KG1 (cell line): ENCODE measurements at regions not wholly inside any gene's neighbourhood (a gene's known extent, or its start where the extent isn't known, plus 50 kb on each side); places are given as distances from the start of the nearest gene placed in this dataset.

ENCODE experiments used
- DNase-seq: peaks from one replicate; lab custom pipeline; 2025; lab: John Stamatoyannopoulos, UW

DNA sequence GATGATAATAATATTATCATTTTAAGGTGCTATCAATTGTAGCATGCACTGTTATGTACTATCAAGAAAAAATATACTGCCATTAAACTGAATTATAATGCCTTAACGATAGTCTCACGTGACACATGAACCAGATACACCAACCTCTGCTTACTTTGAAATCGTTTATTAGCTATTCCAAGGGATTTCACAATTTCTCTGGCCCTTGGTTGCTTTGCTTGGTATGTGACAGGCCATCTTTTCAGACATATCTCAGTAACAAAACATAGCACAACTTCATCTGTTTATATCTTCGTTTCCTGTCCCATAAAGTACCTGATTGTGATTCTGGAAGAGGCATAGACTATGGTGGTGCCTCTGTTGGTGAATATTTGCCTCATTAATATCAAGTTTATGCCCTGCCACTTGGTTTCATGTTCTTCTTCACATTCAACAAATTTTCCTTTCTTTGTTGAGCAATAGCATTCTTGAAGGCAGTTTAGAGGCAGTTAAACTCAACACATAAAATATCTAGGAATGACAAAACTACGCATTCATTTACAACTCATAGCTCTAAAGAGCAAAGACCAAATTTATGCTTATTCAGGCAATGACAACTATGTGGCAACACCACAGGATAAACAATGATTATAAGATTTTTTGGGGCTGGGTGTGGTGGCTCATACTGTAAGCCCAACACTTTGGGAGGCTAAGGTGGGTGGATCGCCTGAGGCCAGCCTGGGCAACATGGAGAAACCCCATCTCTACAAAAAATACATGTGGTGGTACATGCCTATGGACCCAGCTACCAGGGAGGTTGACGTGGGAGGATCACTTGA is 84.3 kb downstream of the MCFD2 start:
- DNase-seq, result no peak

DNA sequence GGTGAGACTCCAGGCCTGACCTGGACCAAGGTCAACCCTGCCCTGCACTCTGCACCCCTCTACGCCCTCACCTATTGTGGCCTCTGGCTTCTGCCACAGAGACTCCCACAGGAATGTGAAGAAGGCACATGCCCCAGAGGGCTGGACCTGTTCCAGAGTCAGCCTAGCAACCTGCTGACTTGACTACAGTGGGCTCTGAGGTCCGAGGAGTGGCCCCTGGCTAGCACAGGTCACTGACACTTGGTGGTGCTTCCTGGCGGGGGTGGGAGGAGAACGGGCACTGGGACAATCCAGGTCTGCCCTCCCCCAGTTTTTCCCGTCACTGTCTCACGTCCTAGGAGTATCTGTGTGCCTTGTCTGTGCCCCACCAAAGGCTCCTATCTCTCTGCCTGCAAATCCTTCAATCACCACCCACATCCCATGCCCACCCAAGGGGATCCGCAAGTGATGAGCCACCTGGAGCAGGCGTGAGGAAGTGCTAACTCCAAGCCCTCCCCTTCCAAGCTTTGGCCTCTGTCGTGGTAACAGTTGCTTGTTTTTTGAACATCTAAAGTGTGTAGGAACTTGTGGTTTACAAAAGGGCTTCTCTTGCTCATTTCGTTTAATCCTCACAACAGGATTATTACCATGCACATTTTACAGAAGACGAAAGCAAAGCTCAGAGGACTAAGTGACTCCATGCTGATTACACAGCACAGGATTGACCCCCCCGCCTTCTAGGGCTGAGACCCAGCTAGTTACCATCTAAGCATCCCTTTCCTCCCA is 86.2 kb downstream of the MCFD2 start:
- no peak for DNase-seq

- no peak for DNase-seq
Measured at GRCh38 chr2:46828491-46829230, 86.9 kb downstream of the MCFD2 start.

DNA sequence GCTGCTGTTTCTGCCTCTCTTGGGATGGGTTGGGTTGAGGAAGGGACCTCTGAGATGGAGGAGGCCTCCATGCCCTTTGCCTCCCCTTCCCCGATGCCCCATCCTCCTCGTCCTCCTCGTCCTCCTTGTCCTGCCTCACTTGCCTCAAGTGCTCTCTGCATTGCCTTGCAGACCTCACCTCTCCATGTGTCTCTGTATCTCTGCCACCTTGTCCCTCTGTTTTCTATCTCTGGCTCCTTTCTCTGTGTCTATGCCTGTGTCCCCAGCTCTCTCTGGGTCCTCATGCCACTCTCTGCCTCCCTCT is 87.5 kb downstream of the MCFD2 start:
- DNase-seq, result no peak

DNA sequence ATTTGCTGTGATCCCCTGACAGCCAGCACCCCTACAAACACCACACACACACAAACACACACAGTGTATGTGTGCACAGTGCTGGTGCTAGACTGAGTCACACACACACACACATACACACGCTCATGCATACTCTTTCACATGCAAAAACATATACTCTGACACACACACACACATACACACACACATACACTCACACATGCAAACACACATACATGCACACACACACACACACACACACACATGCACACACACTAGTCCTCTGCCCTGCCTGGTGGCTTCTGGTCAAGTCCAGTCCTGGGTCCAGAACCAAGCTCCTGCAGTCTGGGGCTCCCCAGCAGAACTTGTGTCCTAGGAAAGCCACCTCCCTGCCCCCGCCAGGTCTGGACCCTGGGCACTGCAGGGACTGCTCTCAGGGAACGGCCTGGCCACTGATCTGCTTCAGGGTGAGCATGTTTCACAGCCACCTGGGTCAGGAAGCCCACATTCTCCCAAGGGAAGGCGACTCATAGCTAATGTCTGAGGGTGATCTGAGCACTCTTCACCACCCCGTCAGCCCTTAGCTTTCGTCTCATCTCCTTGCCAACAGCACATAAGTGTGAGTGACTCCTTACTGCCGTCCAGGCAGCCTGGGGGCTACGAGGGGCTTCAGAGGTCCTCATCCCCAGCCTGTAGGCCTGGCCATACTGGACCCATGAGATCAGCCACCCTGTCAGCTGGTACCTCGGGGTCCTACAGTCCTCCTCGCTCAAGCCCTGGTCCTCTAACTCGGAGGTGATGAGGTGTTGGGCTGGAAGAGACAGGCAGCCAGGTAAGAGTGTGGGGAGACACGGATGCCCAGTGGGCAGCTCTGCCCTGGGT is 88.1 kb downstream of the MCFD2 start:
- no peak for DNase-seq

GRCh38 chr2:46826569-46827245 is 88.9 kb downstream of the MCFD2 start:
- no peak for DNase-seq

- no peak for DNase-seq
Measured at GRCh38 chr2:46825939-46826568, 89.6 kb downstream of the MCFD2 start.

GRCh38 chr2:46825231-46825938 is 90.2 kb downstream of the MCFD2 start:
- no peak for DNase-seq

DNA sequence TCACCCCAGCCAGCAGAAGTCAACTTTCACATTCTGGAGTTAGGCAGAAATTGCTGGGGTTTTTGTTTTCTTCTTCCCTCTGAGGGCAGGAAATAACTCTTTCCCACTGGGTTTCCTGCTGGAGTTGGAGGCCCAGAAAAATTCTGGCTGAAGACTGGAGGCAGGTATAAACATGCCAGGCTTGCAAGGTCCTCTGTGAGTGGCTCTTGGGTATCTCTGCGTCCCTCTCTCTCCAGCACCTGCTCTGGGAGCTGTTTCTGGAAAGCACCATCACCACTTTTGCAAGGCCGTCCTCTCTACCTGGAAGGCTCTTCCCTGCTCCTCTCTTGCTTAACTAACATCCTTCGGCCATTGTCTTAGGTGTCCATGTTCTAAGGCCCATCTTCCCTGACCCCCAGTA is 91.0 kb downstream of the MCFD2 start:
- DNase-seq, result no peak

- DNase-seq, result no peak
Measured at GRCh38 chr2:46821600-46821999, 94.0 kb downstream of the MCFD2 start.

DNA sequence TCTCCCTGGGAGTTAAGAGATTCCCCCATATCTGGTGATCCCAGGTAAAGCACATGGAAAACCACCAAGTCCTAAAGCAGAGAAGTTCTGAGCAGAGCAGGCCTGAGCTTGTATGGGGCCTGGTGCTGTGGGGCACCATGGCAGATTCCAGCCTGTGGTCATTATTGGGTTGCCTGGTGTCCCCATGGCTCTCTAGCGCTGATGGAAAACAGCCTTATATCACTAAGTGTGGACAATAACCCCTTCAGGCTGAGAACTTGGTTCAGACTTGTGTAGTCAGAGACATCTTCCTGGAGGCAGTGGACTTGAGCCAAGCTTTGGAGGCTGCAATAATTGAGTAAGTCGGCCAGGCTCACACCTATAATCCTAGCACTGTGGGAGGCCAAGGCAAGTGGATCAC is 96.8 kb downstream of the MCFD2 start:
- no peak for DNase-seq

GRCh38 chr2:46818141-46818621 is 97.4 kb downstream of the MCFD2 start:
- DNase-seq, result no peak

DNA sequence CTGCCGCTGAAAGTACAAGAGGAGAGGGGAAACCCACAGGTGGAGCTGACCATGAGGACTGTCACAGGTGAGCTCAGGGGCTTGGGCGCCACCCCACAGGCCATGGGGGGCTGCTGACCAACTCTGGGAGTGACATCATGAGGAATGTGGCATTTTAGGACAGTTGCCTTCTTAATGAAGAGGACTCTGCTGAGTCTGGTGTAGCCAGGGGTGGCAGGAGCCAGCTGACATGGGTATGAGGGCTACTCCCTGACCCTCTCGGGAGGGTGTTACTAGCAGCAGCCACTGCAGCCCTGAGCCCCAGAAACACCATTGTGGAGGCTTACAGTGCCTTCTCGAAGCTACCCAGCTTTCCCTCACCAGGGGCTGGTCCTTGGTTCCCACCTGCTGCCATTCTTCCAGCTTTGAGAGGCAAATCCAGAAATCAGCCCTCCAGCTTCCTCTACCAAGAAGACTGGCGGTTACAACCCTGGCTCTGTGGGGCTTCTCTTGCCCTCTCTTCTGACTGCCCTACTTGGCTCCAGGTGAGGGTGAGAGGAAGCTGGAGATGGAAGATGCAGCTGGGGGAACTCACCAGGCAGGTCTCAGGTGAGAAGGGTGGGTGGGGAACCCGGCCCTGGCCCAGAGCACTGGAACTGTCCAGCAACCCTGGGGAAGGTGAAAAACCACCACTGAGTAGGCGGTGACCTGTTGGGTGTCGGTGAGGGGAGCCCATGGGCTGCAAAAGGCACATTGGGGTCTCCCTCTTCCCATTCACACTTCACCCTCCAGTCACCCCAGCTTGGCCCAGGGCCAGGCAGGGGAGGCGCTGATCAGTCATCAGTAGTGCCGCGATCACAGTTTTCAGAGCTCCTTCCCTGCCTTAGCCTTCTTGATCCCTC is 98.5 kb downstream of the MCFD2 start:
- DNase-seq, result no peak

DNA sequence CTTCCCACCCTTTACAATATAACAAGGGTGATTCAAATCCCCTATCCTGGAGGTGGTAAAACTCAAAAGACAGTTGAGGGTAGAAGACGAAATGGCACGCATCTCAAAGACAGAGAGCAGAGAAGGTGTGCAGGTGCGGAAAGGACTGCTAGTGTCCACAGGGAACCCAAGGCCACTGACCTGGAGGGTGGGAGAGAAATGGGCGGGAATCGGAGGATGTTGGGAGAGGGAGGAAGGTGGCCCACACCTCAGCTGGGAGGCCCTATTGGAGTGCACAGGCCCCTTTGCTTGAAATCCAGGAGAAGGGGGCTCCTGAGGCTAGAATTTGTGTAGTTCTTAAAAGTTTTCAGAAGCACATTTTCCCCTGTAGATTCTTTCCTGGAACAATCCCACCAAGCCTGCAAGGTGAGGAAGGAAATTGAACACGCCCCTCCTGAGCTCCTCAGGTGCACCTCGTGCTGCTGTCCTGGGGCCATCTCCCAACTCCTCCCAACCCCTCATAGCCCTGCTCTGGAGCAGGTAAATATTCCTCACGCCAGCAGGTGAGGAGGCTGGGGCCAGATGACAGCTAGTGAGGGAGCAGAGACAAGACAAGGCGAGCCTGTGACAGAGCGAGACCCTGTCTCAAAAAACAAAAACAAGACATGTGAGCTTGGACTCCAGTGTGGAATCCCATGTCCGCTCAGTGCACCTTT is 99.3 kb downstream of the MCFD2 start:
- no peak for DNase-seq

GRCh38 chr2:46815121-46815802 is 100.3 kb downstream of the MCFD2 start:
- DNase-seq, result no peak

DNA sequence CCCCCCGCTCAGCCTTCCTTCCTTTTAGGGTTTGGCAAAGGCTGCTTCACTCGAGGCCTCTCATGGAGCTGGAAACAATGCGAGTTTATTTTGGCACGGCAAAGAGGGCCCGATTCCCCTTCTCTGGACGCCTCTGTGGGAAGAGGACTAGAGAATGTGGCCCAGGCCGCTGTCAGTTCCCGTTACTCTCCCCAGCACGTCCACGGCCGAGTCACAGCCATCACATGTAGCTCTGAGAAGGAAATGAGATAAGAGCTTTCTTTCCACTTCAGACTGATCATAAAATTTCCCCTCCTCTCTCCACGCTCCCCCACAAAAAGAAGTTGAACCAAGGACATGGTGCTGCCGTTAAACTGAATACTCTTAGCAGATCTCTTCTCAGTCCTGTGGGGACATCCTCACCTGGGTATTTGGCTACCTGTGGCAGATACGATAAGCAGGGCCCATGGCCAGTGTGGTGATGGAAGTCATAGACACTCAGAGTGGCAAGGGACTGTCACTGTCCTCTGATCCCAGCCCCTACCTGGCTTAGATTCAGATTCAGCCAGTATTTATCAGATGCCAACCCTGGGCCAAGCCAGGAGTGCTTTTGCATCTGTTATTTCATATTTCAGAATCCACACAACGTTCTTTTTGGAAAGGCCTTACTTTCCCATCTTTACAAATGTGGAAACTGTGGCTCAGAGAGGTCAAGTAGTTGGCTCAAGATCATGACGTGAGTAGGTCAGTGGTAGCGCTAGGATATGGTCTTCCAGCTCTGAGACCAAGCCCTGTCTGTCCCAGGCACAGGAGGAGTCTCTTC is 101.2 kb downstream of the MCFD2 start:
- no peak for DNase-seq

- no peak for DNase-seq
Measured at GRCh38 chr2:46813680-46814079, 101.9 kb downstream of the MCFD2 start.
